ENCODE measurements at regions not wholly inside any gene's neighbourhood (a gene's known extent, or its start where the extent isn't known, plus 50 kb on each side); places are given as distances from the start of the nearest gene placed in this dataset.

DNA sequence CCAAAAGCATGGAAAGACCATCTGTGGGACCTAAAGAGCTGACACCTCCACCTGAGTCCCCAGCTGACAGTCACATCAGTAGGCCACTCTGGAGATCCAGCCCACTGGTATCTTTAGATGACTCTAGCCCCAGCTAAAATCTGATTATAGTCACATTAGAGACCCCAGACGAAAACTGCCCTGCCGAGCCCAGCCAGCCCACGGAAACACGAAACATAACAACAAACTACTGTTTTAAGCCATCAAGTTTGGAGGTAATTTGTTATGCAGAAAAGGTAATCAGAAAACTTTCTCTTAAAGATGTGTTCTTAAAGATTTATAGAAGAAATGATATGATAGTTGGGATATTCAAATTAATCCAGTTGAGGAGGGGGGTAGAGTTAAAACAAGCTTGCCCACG lies 175.7 kb downstream of the DHX15 start:
- no peak for DNase-seq (ENCODE audit: extremely low read depth, low read depth)
- TF ChIP-seq, protein P1, sequence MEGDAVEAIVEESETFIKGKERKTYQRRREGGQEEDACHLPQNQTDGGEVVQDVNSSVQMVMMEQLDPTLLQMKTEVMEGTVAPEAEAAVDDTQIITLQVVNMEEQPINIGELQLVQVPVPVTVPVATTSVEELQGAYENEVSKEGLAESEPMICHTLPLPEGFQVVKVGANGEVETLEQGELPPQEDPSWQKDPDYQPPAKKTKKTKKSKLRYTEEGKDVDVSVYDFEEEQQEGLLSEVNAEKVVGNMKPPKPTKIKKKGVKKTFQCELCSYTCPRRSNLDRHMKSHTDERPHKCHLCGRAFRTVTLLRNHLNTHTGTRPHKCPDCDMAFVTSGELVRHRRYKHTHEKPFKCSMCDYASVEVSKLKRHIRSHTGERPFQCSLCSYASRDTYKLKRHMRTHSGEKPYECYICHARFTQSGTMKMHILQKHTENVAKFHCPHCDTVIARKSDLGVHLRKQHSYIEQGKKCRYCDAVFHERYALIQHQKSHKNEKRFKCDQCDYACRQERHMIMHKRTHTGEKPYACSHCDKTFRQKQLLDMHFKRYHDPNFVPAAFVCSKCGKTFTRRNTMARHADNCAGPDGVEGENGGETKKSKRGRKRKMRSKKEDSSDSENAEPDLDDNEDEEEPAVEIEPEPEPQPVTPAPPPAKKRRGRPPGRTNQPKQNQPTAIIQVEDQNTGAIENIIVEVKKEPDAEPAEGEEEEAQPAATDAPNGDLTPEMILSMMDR (IDR thresholded peaks at IDR 0.05; ENCODE audit: low read depth, low read length) = no peak

DNA sequence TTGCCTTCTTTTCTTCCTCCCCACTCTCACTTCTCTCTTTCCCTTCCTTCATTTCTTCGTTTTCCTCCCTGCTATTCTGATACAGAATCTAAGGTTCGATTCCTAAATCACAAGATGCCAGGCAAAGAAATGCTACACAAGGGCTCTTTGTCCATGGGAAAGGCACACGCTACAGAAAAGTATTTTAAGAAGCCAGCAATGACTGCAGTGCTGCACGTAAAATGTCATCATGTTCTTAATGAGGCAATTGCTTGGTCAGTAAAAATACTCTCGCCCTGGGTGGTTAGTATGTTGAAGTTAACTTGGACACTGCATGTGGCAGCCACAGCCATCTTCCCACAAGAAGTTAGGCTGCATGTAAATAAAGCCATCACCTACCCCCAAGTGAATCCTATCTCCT lies 178.4 kb downstream of the DHX15 start:
- TF ChIP-seq, protein P1 (IDR thresholded peaks at IDR 0.05; ENCODE audit: low read depth, low read length) = no peak
- no peak for DNase-seq (ENCODE audit: extremely low read depth, low read depth)

DNA sequence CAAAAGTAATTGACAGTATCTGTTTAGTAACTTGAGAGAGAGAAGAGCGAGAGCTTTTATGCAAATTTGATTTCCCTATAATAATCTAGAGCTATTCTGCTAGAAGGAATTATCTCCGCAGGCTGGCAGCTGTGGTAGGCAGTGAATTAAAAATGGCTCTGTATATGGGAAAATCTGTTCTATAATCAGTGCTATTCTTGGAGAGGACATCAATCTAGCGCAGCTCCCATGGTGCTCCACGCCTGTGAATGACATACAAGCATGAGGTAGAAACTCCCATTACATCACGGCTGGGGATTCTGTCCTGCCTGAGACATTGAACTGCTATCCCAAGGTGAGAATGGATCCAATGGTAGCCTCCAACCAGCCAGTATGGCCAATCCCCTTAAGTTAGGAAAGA lies 179.0 kb downstream of the DHX15 start:
- DNase-seq (ENCODE audit: extremely low read depth, low read depth) = no peak
- TF ChIP-seq, protein P1 (IDR thresholded peaks at IDR 0.05; ENCODE audit: low read depth, low read length) = no peak

DNA sequence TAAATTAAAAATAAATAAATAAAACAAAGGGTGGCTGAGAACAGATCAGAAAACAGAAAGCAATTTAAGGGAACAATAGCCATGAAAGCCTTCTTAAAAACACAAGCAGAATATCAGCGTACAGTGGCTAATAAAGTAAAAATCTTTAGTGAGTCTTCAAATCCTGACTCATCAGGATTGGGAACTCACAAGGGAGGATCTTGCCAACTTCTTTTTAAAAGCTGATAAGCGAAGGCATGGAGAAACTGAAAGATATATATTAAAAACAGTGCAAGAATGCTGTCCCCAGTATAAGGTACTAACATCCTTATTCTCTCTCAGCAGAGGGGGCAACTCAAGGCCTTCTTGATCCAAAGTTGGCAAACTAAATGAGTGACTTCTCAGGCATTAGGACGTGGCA lies 180.1 kb downstream of the DHX15 start:
- TF ChIP-seq, protein P1 (IDR thresholded peaks at IDR 0.05; ENCODE audit: low read depth, low read length) = no peak
- DNase-seq (ENCODE audit: extremely low read depth, low read depth) = no peak

DNA sequence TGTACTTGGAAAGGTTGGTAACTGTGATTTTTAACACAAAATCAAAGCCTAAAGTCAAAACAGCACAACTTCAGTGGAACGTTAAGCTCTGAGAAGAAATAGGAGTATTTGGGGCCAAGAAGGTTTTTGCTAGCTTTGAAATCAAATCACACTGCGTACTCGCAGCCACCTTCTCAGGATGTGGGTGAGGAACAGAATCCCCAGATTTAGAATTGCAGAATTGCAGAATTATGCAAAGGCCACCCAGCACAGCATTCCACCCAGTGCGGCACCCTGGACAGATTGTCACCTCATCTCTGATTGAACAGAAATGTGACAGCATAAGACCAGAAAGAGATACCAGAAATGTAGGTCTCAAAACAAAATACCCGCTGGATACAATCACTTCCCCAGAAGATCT lies 181.1 kb downstream of the DHX15 start:
- no peak for DNase-seq (ENCODE audit: extremely low read depth, low read depth)
- TF ChIP-seq, protein P1 (IDR thresholded peaks at IDR 0.05; ENCODE audit: low read depth, low read length) = no peak

DNA sequence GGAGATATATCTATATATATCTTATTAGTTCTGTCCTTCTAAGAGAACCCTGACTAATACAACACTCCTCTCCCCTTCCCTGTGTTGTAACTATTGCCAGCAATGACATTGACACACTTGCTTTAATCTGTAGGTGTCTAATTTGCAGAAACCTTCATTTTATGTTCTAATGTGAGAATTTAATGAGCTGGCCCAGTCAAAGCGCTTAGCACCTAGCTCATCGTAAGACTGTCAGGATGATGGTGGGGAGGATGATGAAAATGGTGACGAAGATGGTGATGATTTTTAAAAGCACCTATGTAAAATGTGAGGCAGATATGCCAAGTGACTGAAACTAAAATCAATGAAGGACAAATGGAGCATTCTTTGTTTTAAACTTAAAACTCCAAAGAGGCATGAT lies 183.8 kb downstream of the DHX15 start:
- TF ChIP-seq, protein P1 (IDR thresholded peaks at IDR 0.05; ENCODE audit: low read depth, low read length) = no peak
- DNase-seq (ENCODE audit: extremely low read depth, low read depth) = no peak

DNA sequence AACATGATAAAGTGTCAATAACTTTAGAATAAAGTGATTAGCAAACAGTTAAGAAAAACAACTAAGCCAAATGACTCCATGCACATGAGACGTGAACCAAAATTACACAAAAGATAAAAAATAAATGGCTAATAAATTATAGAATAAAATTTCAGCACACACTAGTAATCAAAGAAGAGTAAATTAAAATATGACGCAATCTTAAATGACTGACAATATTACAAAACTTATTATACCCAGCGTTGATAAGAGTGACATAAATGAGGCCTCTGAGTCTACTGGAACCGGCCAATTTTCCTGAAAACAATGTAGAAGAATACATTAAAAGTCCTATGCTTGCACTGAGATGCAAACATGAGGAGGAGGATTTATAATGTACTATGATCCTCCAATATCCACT lies 187.4 kb downstream of the DHX15 start:
- TF ChIP-seq, protein P1 (IDR thresholded peaks at IDR 0.05; ENCODE audit: low read depth, low read length) = no peak
- no peak for DNase-seq (ENCODE audit: extremely low read depth, low read depth)
